Neural progenitor cell (in vitro differentiated cells): ENCODE measurements at regions not wholly inside any gene's neighbourhood (a gene's known extent, or its start where the extent isn't known, plus 50 kb on each side); places are given as distances from the start of the nearest gene placed in this dataset.

ENCODE experiments used
- CTCF ChIP-seq: fragments of 200-600 bp; sonication (generic); IDR thresholded peaks from 2 replicates; pipeline ENCODE4 v1.5.1; 2017; ENCODE audit warnings: antibody characterized with exemption, mild to moderate bottlenecking
- EZH2 ChIP-seq: fragments of 200-600 bp; sonication (generic); IDR thresholded peaks from 2 replicates; pipeline ENCODE4 v1.6.1; 2017; ENCODE audit warnings: antibody characterized with exemption, mild to moderate bottlenecking, moderate library complexity
- EZH2phosphoT487 ChIP-seq: fragments of 200-600 bp; sonication (generic); IDR thresholded peaks from 2 replicates; pipeline ENCODE4 v1.6.1; 2017; ENCODE audit warnings: antibody characterized with exemption

GRCh38 chr3:168327856-168328255, 232.1 kb upstream of the GOLIM4 start:
- TF ChIP-seq CTCF (no peak), EZH2 (no peak), EZH2phosphoT487 (no peak)
